Mucosa of gallbladder (tissue), 1 donor: ENCODE measurements at regions not wholly inside any gene's neighbourhood (a gene's known extent, or its start where the extent isn't known, plus 50 kb on each side); places are given as distances from the start of the nearest gene placed in this dataset.
"Not testable (repeated sequence)": the region's sequence is repeated elsewhere in the genome, so short reads cannot be mapped to it uniquely, and the experiment has no call there.

Experiments used
- DNase-seq: peaks from one replicate; pipeline ENCODE4 v3.0.0-alpha.2; 2020; ENCODE audit warnings: low spot score
- donor health status: DM: no; HTN: no; CAD: no.

DNA sequence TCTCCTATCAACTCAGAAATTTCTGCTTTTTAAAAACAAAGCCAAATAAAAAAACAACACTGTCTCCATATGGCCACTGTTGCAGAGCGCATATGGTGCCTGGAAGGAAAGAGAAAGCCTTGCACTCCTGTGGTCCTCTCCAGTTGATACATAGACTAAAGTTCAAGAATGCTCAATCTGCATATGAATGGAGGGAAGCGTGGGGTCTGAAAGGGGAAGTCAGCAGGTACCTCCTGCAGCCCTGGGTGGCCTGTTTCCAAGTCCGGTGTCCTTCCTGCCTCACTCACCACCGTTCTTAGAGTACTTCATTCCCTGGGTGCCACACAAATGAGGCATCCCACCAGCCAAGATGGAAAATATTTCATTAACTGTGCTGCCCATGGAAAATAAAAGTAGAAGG lies 138.3 kb upstream of the PALS2 start:
- no peak for DNase-seq

DNA sequence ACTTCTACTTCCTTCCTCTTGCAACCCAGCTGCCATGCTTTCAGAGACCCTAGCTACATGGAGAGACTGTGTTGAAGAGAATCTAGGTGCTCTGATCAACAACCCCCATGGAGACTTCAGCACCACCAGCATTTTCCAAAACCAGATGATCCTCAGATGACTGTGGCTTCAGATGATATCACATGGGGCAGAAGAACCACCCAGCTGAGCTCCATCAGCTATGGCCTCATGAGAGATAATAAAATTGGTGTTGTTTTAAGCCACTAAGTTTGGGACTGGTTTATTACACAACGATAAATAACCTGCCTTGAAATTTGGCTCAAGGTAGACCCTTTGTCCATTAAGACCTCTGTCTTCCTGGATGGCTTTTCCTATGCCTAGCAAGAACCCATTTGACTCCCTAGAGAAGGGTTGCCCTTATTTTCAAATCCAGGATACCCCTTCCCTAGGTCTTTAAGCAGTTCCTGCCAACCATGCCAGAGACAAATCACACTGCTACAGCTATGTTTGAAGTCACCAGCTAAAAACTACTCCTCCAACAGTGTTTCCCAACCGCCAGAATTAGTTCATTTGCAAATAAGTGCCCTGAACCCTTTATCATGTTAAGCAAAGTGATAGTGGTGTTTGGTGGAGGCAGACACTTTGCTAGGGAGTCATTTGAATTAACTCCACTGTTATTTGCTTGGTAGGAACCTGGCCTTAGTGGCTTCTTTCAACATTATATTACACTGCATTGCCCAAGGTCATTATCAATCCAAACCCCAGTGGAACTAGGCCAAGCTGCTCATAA lies 136.9 kb upstream of the PALS2 start:
- no peak for DNase-seq

DNA sequence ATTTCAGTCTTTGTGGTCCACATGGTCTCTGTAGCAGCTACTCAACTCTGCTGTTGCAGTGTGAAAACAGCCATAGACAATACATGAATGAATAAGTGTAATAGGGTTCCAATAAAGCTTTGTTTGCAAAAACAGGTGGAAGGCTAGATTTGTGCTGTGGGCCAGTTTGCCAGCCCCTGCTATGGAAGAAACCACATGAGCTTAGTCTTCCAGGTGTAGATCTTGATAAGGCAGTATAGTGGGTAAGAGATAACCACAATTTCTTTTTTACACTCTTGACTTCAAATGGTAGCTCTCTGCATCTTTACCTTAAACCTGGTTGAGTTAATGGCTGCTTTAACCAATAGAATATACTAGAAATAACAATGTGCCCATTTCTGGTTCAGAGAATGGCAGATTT lies 135.0 kb upstream of the PALS2 start:
- no peak for DNase-seq

DNA sequence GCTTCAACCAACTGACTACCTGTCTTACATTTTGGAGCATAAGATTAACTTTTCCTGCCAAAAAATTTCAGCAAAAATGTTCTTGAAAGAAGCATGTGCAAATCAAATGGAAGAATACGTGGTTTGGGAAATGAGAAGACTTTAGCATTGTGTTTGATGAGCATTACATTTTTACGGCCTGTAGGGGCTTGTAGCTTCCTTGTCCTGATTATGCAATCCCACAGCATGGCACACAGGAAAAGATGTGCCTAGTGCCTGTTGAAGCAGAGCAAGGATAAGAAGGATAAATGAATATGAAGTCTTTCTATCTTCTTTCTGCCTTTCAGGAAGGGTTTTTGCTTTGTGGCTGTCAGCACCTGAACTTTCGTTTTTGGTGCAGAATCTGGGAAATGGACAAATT lies 134.1 kb upstream of the PALS2 start:
- DNase-seq: not testable (repeated sequence)

DNA sequence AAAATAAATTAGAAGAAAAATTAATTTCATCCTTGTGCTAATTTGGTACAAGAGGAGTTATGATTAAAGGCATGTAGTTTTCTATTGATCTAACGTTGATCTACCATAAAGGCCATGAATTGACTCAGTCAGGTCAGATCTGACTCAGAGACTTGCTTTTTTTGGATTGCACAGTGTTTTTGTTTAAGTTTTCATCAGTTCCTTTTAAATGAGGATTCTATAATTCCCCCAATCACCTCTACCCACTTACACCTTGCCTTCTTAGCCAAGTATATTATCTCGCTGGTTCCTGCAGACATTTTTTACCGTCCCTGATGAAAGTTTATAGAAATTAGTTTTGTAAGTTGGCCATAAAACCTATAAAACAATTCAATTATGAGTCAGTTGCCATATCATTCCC lies 132.4 kb upstream of the PALS2 start:
- no peak for DNase-seq

DNA sequence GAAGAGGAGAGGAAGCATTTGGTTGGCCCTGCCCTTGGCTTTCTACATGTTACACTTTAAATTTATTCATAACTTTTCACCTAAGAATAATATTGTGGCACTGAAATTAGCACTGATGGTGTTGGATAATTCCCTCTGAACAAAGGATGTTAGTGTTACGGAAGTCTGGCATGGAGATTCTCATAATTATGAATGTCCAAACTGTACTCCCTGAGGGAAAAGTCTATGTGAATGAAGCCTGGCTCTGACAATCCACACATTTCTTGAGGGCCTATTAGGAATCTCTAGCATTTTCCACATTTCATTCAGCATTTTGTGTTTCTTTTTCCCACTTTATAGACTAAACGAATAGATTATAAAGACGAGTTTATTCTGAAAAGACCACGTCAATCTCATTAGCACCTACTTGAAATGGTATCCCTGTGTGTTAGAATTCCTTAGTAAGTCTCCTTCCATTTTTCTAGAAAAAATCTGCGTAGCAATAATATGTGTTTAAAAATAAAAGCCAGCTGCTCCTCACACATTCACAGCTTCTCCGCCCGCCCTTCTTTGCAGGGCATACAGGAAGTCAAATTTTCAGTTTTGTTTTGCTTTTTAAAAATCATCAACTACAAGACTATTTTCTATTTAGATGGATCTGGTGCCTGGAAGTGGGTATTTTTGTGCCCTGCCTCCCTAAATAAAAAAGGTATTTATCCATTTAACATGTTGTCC lies 131.8 kb upstream of the PALS2 start:
- no peak for DNase-seq

DNA sequence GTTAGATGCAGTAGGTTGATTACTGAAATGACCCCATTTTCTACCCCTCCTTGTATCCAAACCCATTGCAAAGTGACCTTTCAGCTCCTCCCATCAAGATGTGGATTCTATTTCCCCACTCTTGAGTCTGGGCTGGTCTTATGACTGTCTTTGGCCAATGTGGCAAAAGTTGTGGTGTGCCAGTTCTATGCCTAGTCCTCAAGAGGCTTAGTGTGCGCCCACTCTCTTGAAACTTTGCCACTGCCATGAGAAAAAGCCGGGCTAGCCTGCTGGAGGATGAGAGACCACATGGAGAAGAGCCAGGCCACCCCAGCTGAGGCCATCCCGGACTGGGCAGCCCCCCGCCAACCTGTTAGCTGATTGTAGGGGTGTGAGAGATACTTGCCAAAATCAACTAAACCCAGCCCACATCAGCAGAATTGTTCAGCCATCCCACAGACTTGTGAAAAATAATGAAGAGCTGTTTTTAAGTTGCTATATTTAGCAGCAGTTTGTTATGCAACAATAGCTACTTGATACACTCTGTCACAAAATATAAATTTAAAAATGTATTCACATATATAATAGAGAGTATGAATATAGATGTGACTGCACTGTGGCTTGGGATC lies 131.0 kb upstream of the PALS2 start:
- DNase-seq: no peak

DNA sequence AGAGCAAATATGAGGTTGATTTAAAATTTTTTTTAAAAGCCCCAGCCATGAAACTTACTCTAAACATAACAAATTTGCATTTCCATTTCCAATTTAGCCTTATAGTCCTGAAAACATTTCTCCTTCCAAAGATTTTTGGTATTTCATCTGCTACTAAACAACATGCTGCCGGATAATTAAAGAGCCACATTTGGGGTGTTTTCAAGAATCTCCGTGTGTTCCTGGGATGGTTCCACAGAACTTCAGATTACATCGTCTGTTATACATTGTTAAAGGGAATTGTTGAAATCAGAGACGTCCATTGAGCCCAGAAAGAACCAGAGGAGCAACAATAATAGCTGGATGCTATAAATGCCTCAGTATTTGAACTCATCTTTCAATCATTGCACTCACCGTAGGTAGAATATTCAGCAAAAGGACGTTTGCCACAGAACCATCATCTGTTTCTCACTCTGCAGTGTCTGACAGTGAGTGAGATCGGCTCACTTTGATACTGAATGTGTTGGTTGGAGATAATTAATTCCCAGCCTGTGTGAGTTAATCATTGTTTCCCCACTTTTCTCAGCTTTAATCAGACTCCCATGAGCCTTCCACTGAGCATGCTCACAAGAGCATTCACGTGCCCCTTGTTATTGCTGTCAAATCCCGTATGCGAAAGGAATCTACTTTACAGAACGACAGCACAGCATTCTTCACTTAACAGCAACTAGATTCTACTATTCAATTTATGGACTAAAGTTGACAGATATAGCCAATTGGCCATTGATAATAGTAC lies 128.4 kb upstream of the PALS2 start:
- no peak for DNase-seq

DNA sequence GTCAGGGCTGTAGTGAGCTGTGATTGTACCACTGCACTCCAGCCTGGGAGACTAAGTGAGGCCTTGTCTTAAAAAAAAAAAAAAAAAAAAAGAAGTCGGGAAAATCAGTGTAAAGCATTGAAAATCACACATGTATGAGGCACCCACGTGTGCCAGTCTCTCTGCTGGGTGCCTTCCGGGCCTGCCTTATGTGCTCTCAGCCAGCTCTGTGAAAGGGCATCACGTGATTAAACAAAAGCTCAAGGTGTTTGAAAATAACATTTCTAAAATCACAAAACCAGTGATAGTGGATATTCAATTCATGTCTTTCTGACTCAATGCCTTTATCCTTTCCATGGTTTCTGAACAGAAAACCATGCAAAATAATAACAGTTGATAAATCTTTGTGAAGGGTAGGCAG lies 125.2 kb upstream of the PALS2 start:
- no peak for DNase-seq

DNA sequence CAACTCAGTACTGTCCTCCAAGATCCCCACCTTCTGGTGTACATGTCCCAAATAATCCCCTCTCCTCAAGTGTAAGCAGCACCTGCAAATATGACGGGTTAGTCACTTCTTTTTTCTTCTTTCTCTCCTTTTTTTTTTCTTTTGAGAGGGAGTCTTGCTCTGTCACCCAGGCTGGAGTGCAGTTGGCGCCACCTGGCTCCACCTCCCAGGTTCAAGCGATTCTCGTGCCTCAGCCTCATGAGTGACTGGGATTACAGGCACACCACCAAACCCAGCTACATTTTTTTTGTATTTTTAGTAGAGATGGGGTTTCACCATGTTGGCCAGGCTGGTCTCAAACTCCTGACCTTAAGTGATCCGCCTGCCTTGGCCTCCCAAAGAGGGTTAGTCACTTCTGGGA lies 123.8 kb upstream of the PALS2 start:
- DNase-seq: not testable (repeated sequence)

DNA sequence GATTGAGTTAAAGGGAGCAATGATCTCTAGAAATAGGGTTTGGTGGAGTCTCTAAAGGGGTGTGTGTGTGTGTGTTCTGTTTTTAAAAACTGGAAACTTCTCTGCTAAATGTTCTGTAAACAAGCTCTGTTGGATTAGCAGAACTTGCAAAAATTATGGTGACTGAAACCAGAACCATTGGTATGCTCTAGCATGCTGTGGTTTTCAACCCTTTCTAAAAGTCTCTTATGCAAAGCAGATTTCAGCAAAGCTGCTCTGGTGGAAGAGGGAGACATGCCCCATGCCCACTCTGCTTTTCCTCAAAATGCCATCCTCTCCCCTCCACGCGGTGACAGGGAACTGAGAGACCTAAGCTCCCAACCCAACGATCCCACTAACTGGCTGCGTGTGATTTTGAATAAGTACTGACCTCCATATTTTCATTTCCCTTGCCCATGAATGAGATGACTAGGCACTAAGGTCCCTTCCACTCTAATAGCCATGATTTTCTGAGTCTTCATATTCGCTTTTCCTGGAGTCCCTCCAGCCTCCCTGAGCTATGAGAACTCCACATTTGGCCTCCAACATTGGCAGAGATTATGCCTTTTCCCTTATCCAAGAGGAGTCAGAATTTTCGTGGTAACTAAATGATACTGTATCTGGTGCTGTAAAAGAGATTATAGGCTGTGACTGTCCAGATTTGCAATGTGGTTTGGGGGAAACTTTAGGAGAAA lies 117.3 kb upstream of the PALS2 start:
- no peak for DNase-seq

DNA sequence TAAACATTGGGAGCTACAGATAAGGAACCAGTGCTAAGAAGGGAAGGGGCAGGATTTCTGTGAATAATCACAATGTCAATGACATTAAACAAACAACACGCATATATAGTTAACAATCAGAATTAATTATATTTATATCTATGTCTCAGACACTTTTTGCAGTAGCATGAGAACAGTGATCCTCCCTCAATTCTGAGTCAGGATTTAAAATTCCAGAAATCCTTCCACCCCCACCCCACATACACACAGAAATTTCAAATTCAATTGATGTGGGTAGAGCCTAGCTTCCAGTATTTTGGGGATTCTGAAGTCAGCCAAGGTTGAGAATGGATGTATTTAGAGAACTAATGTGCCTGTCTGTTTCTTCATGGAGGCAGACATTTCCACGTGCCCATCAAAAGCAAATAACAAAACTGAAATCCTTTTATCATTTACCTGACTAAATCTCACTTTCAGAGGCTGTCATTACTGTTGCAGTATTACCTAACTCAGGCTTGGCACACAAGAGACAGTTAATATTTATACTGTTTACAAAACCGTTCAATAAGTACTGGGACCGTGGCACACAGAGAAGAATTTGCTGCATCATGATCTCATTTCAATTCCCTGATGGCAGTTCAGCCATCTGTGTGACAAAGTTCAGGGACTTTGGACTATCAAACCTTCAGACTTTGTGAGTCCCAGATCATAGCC lies 116.6 kb upstream of the PALS2 start:
- peak; percentile 76 for DNase-seq

DNA sequence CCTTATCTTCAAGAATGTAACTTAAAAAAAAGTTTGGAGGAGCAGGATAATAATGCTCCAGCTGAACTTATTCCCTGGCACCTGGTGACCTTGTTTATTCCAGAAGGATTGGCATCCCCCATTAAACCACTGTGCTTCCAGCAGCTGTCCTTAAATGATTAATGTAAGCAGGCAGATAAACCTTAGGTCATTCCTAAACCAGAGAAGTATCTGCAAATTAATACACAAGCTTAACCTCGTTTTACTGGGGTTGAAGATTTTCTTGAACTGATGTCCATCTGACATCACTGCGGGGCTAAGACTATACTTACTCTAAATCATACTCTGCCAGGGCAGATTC lies 116.1 kb upstream of the PALS2 start:
- DNase-seq: no peak

DNA sequence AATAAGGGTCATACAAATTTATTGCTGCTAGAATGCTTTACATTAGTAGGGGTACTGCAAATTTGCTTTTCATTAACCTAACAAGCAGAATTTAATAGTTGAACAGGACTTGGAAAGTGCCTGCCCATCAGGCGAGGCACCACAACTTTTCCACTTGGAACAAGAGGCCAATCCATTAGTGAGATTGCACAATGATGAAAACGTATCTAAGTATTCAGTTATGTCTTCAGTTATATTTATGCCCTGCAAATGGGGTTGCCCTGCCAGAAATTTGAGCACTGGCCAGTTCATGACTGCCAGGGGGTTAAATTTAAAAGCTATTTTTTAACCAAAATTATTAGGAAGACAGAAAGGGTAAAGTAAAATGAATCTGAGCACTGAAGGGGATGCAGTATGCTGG lies 111.1 kb upstream of the PALS2 start:
- DNase-seq: no peak

DNA sequence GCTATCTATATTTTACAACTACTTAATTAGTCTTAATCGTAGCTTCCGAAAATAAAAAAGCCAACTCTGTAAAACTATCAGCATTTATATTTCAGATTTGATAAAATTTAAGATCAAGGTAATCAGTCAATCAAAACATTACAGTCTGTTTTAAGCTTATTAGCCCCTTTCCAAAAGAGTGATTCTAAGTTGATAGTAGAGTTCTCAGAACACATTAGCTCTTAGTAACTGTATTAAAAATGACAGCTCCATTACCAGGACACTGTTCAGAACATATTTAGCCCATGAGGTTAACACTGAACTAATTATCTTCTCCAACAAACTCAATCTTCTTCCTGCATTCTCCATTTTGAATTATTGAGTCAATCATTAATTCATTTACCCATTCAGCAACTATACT lies 110.3 kb upstream of the PALS2 start:
- no peak for DNase-seq

DNA sequence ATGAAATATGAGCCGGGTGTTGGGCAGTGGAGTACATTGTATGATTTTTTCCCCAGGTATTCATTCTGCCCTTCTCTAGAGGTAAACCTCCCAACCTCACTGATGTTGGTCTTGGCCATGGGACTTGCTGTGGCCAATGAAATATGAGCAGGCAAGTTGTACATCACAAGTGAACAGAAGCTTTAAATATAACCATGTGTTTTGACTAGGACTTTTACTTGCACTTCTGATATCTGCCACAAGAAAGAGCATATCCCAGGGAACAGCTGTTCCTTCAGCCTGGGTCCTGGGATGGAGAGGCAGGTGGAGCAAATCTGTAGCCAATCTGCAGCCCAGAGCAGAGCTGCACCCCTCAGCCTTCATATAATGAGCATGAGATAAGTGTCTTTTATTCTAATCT lies 109.8 kb upstream of the PALS2 start:
- no peak for DNase-seq

DNA sequence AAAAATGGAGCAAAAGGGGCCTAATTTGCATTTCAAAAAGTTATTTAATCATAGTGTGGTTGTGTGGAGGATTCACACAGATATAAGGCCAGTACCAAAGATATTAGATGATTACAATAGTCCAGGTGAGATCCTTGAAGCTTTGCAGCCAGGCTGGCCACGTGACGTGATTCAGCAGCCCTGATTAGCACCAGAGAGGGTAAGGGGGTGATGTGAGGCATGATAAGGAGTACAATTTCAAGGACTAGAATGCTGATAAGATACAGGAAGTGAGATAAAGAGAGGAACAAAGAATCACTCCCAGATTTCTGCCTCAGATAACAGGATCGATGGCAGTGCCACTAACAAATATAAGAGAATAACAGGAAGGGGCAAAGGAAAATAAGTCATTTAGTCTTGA lies 108.4 kb upstream of the PALS2 start:
- DNase-seq: peak; percentile 82

DNA sequence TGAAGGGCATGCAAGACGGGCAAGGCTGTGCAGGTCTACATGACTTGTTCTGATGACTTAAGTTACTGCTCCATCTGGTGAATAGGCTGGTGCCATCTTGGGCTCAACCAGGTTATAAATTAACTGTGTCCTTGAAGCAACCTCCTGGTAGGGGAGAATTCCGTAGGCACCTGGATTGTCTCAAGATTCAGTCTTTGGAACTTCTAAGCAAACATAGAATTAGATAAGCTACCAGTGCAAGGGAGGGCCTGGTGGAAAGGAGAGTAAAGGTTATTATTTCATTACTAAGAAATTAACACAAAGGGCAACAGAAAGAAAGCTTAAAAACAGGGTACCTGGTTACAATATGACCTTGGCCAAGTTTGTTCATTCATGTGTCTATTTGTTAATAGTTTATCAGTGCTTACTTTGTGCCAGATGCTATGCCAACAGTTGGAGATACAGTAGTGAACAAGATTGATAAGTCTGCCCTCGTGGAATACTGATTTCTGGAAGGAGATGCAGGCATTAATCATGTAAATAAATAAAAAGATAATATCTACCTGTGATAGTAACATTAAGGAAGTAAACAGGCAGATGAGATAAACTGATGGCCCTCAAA lies 107.0 kb upstream of the PALS2 start:
- peak; percentile 76 for DNase-seq

DNA sequence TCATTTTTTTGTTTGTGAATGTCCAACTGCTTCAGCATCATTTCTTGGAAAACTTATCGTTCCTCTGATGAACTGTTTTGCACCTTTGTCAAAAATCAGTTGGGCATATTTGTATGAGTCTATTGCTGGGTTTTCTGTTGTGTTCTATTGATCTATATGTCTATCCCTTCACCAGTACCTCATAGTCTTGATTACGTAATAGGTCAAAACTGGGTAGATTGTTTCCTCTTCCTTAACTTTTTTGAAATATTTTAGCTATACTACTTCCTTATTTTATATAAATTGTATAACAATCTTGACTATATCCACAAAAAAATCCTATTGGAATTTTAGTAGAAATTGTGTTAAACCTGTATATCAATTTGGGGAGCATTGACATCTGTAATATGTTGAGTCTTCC lies 104.1 kb upstream of the PALS2 start:
- no peak for DNase-seq

DNA sequence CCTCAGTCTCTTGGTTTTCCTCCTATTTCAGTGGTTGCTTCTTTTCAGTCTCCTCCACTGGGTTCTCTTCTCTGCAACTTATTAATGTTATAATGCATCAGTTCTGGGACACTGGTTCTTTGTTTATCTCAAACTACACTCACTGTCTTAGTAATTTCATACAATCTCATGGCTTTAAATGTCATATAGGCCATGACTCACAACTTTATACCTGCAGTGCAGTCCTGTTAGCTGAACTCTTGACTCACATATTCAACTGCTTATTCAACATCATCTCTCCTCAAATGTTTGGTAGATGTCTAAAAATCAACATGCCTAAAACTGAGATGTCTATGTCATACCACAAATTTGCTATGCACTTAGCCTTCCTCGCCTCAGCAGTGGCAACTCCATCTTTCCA lies 101.2 kb upstream of the PALS2 start:
- DNase-seq: no peak
